ENCODE measurements at regions not wholly inside any gene's neighbourhood (a gene's known extent, or its start where the extent isn't known, plus 50 kb on each side); places are given as distances from the start of the nearest gene placed in this dataset.

- TF ChIP-seq POLR3G (IDR thresholded peaks at IDR 0.05; ENCODE audit: extremely low read depth, insufficient read length, insufficient replicate concordance): no peak
- TF ChIP-seq KDM4B (IDR thresholded peaks at IDR 0.05; ENCODE audit: borderline replicate concordance in 2 of 2, low read depth in 1 of 2): no peak
- TF ChIP-seq DDX20 (tag; IDR thresholded peaks at IDR 0.05; ENCODE audit: low read depth): no peak
- TF ChIP-seq, protein P1, sequence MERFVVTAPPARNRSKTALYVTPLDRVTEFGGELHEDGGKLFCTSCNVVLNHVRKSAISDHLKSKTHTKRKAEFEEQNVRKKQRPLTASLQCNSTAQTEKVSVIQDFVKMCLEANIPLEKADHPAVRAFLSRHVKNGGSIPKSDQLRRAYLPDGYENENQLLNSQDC (CRISPR knock-in tag; IDR thresholded peaks at IDR 0.05): no peak
- no peak for TF ChIP-seq RBM17 (IDR thresholded peaks at IDR 0.05; ENCODE audit: borderline replicate concordance, low read depth, low read length)
Observed at GRCh38 chr2:133652398-133652797, 84.1 kb upstream of the NCKAP5 start (continued).

- FAIRE-seq: no peak
- no peaks in the 10 kb centered on the region for H4K20me1 ChIP-seq (replicated peaks; ENCODE audit: control insufficient read depth, insufficient read depth, low read length)
- H3K4me3 ChIP-seq: no peak overlapping the region
- H3K9me3 ChIP-seq (replicated peaks; ENCODE audit: control insufficient read depth, insufficient read depth, low read depth, low read length): no peaks in the 10 kb centered on the region
- no peak for DNase-seq (ENCODE audit: extremely low read depth in 1 of 4, low spot score in 3 of 4)
- POLR2A ChIA-PET: interaction anchor here (0.6 kb wide), 1 partner anchor 49 kb away, joined by 3 read pairs; no protein-coding TSS in a partner anchor
- H3K9me1 ChIP-seq (ENCODE audit: control insufficient read depth, insufficient read depth, low read length): no peaks in the 10 kb centered on the region
- H3K9ac ChIP-seq (ENCODE audit: insufficient read depth in 1 of 2, low read depth in 2 of 2, low read length in 2 of 2): no peak overlapping the region
- in situ Hi-C loops (cut with MboI): no loop called here
- no peaks in the 10 kb centered on the region for H3K36me3 ChIP-seq (ENCODE audit: control insufficient read depth, insufficient read depth, low read length)
- no peak for ATAC-seq
- intact Hi-C loops (cut with micrococcal nuclease): no loop called here
- H3K4me1 ChIP-seq (replicated peaks in 1 of 2; ENCODE audit: control insufficient read depth in 2 of 2, insufficient read depth in 2 of 2, low read length in 2 of 2): no peaks in the 10 kb centered on the region
- no peaks in the 10 kb centered on the region for H3K79me2 ChIP-seq (ENCODE audit: control insufficient read depth, insufficient read depth, low read length)
- no peak overlapping the region for H3K4me2 ChIP-seq (ENCODE audit: insufficient read depth, low read length)
- H3K27me3 ChIP-seq (ENCODE audit: control insufficient read depth in 2 of 2, insufficient read depth in 2 of 2, low read length in 2 of 2): no peaks in the 10 kb centered on the region
- CTCF ChIA-PET (ENCODE audit: low intra/inter-chr PET ratio): no interaction called here
- BruUV-seq (replicated peaks): no TSS peak
- H3K27ac ChIP-seq (ENCODE audit: extremely low read depth, low read depth, low read length): no peak overlapping the region
- no peak overlapping the region for H2AFZ ChIP-seq (ENCODE audit: low read depth, low read length)
- TF ChIP-seq SMARCA5 (IDR thresholded peaks at IDR 0.05) (no peak), ADNP (tag; IDR thresholded peaks at IDR 0.05) (no peak), NCOA2 (IDR thresholded peaks at IDR 0.05; ENCODE audit: partially characterized antibody in 2 of 2) (no peak), JUND (IDR thresholded peaks at IDR 0.05; ENCODE audit: borderline replicate concordance, low read depth, low read length) (no peak), JUND (tag; IDR thresholded peaks at IDR 0.05; ENCODE audit: borderline replicate concordance, low read depth, low read length) (no peak), ETS2 (tag; IDR thresholded peaks at IDR 0.05; ENCODE audit: borderline replicate concordance, poor library complexity, severe bottlenecking) (no peak), SP2 (IDR thresholded peaks at IDR 0.05; ENCODE audit: extremely low read depth, low read depth, low read length, poor library complexity, severe bottlenecking) (no peak), HOMEZ (CRISPR knock-in tag; IDR thresholded peaks at IDR 0.05) (no peak), IRF1 (CRISPR knock-in tag; IDR thresholded peaks at IDR 0.05; ENCODE audit: borderline replicate concordance) (no peak), NFE2 (IDR thresholded peaks at IDR 0.05; ENCODE audit: low read depth) (no peak), SOX6 (IDR thresholded peaks at IDR 0.05) (no peak), GABPA (tag; conservative IDR thresholded peaks at IDR 0.05; ENCODE audit: low read depth) (no peak), NFATC3 (IDR thresholded peaks at IDR 0.05) (no peak), THRAP3 (IDR thresholded peaks at IDR 0.05; ENCODE audit: borderline replicate concordance) (no peak), NR2C1 (IDR thresholded peaks at IDR 0.05) (no peak), NR2C1 (tag; IDR thresholded peaks at IDR 0.05) (no peak), SMARCE1 (IDR thresholded peaks at IDR 0.05) (no peak)
Observed at GRCh38 chr2:133653056-133653455, 84.8 kb upstream of the NCKAP5 start.
